Raji (cell line): ENCODE measurements at regions not wholly inside any gene's neighbourhood (a gene's known extent, or its start where the extent isn't known, plus 50 kb on each side); places are given as distances from the start of the nearest gene placed in this dataset.

Experiments
- POLR2A ChIP-seq: IDR thresholded peaks from 2 replicates; pipeline ENCODE4 v1.6.1; 2011; ENCODE audit warnings: low read depth, low read length, control low read depth; ENCODE audit not compliant: insufficient read depth

- no peak for TF ChIP-seq POLR2A
These were observed 881.1 kb upstream of the AUTS2 start for GRCh38 chr7:68717176-68717575.

- no peak for TF ChIP-seq POLR2A
These were observed 880.2 kb upstream of the AUTS2 start for GRCh38 chr7:68718097-68718551.

- TF ChIP-seq POLR2A: no peak
These were observed 877.6 kb upstream of the AUTS2 start for GRCh38 chr7:68720697-68721096.

GRCh38 chr7:68722044-68722443, 876.2 kb upstream of the AUTS2 start:
- TF ChIP-seq POLR2A: no peak

GRCh38 chr7:68724965-68725364, 873.3 kb upstream of the AUTS2 start:
- no peak for TF ChIP-seq POLR2A

GRCh38 chr7:68725843-68726785, 872.2 kb upstream of the AUTS2 start:
- no peak for TF ChIP-seq POLR2A

GRCh38 chr7:68729371-68729770, 868.9 kb upstream of the AUTS2 start:
- no peak for TF ChIP-seq POLR2A

GRCh38 chr7:68730194-68730593, 868.1 kb upstream of the AUTS2 start:
- no peak for TF ChIP-seq POLR2A

GRCh38 chr7:68730964-68731363, 867.3 kb upstream of the AUTS2 start:
- no peak for TF ChIP-seq POLR2A

GRCh38 chr7:68733219-68734153, 864.8 kb upstream of the AUTS2 start:
- no peak for TF ChIP-seq POLR2A

GRCh38 chr7:68734431-68734830, 863.8 kb upstream of the AUTS2 start:
- TF ChIP-seq POLR2A: no peak

GRCh38 chr7:68739306-68739705, 859.0 kb upstream of the AUTS2 start:
- no peak for TF ChIP-seq POLR2A

- no peak for TF ChIP-seq POLR2A
These were observed 854.2 kb upstream of the AUTS2 start for GRCh38 chr7:68744036-68744435.

- TF ChIP-seq POLR2A: no peak
These were observed 849.1 kb upstream of the AUTS2 start for GRCh38 chr7:68748934-68749900.
